ENCODE measurements at regions not wholly inside any gene's neighbourhood (a gene's known extent, or its start where the extent isn't known, plus 50 kb on each side); places are given as distances from the start of the nearest gene placed in this dataset.

- TF ChIP-seq JUNB (IDR thresholded peaks at IDR 0.05; ENCODE audit: unreplicated experiment), result no peak
- TF ChIP-seq, protein P1, sequence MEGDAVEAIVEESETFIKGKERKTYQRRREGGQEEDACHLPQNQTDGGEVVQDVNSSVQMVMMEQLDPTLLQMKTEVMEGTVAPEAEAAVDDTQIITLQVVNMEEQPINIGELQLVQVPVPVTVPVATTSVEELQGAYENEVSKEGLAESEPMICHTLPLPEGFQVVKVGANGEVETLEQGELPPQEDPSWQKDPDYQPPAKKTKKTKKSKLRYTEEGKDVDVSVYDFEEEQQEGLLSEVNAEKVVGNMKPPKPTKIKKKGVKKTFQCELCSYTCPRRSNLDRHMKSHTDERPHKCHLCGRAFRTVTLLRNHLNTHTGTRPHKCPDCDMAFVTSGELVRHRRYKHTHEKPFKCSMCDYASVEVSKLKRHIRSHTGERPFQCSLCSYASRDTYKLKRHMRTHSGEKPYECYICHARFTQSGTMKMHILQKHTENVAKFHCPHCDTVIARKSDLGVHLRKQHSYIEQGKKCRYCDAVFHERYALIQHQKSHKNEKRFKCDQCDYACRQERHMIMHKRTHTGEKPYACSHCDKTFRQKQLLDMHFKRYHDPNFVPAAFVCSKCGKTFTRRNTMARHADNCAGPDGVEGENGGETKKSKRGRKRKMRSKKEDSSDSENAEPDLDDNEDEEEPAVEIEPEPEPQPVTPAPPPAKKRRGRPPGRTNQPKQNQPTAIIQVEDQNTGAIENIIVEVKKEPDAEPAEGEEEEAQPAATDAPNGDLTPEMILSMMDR (conservative IDR thresholded peaks at IDR 0.05; ENCODE audit: low read depth in 2 of 2), result no peak
- TF ChIP-seq, protein P2, sequence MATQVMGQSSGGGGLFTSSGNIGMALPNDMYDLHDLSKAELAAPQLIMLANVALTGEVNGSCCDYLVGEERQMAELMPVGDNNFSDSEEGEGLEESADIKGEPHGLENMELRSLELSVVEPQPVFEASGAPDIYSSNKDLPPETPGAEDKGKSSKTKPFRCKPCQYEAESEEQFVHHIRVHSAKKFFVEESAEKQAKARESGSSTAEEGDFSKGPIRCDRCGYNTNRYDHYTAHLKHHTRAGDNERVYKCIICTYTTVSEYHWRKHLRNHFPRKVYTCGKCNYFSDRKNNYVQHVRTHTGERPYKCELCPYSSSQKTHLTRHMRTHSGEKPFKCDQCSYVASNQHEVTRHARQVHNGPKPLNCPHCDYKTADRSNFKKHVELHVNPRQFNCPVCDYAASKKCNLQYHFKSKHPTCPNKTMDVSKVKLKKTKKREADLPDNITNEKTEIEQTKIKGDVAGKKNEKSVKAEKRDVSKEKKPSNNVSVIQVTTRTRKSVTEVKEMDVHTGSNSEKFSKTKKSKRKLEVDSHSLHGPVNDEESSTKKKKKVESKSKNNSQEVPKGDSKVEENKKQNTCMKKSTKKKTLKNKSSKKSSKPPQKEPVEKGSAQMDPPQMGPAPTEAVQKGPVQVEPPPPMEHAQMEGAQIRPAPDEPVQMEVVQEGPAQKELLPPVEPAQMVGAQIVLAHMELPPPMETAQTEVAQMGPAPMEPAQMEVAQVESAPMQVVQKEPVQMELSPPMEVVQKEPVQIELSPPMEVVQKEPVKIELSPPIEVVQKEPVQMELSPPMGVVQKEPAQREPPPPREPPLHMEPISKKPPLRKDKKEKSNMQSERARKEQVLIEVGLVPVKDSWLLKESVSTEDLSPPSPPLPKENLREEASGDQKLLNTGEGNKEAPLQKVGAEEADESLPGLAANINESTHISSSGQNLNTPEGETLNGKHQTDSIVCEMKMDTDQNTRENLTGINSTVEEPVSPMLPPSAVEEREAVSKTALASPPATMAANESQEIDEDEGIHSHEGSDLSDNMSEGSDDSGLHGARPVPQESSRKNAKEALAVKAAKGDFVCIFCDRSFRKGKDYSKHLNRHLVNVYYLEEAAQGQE (IDR thresholded peaks at IDR 0.05; ENCODE audit: unreplicated experiment), result no peak
- no peak for TF ChIP-seq EZH2 (IDR thresholded peaks at IDR 0.05; ENCODE audit: low read depth, unreplicated experiment)
- no peak for TF ChIP-seq POLR2AphosphoS5 (IDR thresholded peaks at IDR 0.05; ENCODE audit: low read depth)
- TF ChIP-seq NANOG (IDR thresholded peaks at IDR 0.05; ENCODE audit: borderline replicate concordance), result no peak
- no peak for TF ChIP-seq EZH2phosphoT487 (IDR thresholded peaks at IDR 0.05; ENCODE audit: unreplicated experiment)
- TF ChIP-seq ZNF114 (CRISPR knock-in tag; IDR thresholded peaks at IDR 0.05), result no peak
- no peak for TF ChIP-seq CREB1 (CRISPR knock-in tag; IDR thresholded peaks at IDR 0.05; ENCODE audit: low read depth)
- no peak for TF ChIP-seq STAT1 (IDR thresholded peaks at IDR 0.05; ENCODE audit: unreplicated experiment)
- TF ChIP-seq ZNF462 (CRISPR knock-in tag; IDR thresholded peaks at IDR 0.05), result no peak
- TF ChIP-seq, protein P3, sequence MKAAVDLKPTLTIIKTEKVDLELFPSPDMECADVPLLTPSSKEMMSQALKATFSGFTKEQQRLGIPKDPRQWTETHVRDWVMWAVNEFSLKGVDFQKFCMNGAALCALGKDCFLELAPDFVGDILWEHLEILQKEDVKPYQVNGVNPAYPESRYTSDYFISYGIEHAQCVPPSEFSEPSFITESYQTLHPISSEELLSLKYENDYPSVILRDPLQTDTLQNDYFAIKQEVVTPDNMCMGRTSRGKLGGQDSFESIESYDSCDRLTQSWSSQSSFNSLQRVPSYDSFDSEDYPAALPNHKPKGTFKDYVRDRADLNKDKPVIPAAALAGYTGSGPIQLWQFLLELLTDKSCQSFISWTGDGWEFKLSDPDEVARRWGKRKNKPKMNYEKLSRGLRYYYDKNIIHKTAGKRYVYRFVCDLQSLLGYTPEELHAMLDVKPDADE (IDR thresholded peaks at IDR 0.05), result no peak
- TF ChIP-seq ZNF331 (CRISPR knock-in tag; IDR thresholded peaks at IDR 0.05; ENCODE audit: low read depth), result no peak
Measured at GRCh38 chr2:155043097-155043496, 344.6 kb downstream of the KCNJ3 start.

All from GM23338 (cell line).